ENCODE measurements at regions not wholly inside any gene's neighbourhood (a gene's known extent, or its start where the extent isn't known, plus 50 kb on each side); places are given as distances from the start of the nearest gene placed in this dataset.

DNA sequence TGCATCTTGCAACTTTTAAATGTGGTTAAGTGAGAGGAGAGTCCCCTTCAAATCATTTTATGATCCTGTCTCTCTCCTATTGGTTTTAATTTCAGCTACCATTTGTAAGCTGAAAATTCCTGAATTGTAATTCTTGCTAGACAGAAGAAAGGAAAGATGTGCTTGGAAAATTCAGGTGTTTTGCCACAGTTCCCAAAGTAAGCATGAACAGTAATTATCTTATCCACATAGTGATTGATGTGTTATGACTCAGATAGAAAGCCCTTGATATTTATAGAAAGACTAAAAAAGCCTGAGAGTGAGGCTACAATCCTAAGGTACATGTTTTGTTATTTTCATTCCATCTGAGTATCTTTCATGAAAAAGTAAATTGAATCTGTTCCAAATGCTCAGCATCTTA, 492.5 kb downstream of the MAT2B start:
- TF ChIP-seq EZH2 (IDR thresholded peaks at IDR 0.05), result no peak
- no peak for TF ChIP-seq POLR2AphosphoS5 (IDR thresholded peaks at IDR 0.05; ENCODE audit: borderline replicate concordance, low read depth, low read length)
- TF ChIP-seq FOXP2 (optimal IDR thresholded peaks at IDR 0.05; ENCODE audit: control extremely low read depth, extremely low read length, insufficient read depth), result no peak
